Activated CD8-positive, alpha-beta memory T cell treated with anti-CD3 and anti-CD28 coated beads for 48 hours (primary cell): ENCODE measurements at regions not wholly inside any gene's neighbourhood (a gene's known extent, or its start where the extent isn't known, plus 50 kb on each side); places are given as distances from the start of the nearest gene placed in this dataset.

Experiments
- DNase-seq, 3 experiments: peaks; one replicate each; pipeline ENCODE4 v3.0.0-alpha.2; 2020; ENCODE audit warnings: low read depth in 2 of 3, low spot score in 2 of 3

GRCh38 chr16:52054326-52054725 lies 492.6 kb downstream of the TOX3 start:
- no peak for DNase-seq

- DNase-seq = no peak
These were observed 494.1 kb downstream of the TOX3 start for GRCh38 chr16:52052818-52053217.

- no peak for DNase-seq
These were observed 495.4 kb downstream of the TOX3 start for GRCh38 chr16:52051414-52052172.

GRCh38 chr16:52050418-52050817 lies 496.5 kb downstream of the TOX3 start:
- no peak for DNase-seq

- DNase-seq = no peak
These were observed 511.5 kb downstream of the TOX3 start for GRCh38 chr16:52035436-52035835.

GRCh38 chr16:52034830-52035229 lies 512.1 kb downstream of the TOX3 start:
- DNase-seq = no peak

GRCh38 chr16:52033992-52034391 lies 513.0 kb downstream of the TOX3 start:
- no peak for DNase-seq

GRCh38 chr16:52022980-52023379 lies 524.0 kb downstream of the TOX3 start:
- DNase-seq = no peak

- no peak for DNase-seq
These were observed 524.8 kb downstream of the TOX3 start for GRCh38 chr16:52022177-52022576.

- no peak for DNase-seq
These were observed 530.6 kb downstream of the TOX3 start for GRCh38 chr16:52016387-52016786.

GRCh38 chr16:52005551-52005950 lies 541.4 kb downstream of the TOX3 start:
- no peak for DNase-seq

GRCh38 chr16:52004343-52004742 lies 542.6 kb downstream of the TOX3 start:
- no peak for DNase-seq

GRCh38 chr16:52002026-52002425 lies 544.9 kb downstream of the TOX3 start:
- no peak for DNase-seq

GRCh38 chr16:51996516-51996915 lies 550.4 kb downstream of the TOX3 start:
- DNase-seq = no peak

- DNase-seq = no peak
These were observed 552.3 kb downstream of the TOX3 start for GRCh38 chr16:51994597-51994996.

GRCh38 chr16:51989637-51990230 lies 557.2 kb downstream of the TOX3 start:
- no peak for DNase-seq

GRCh38 chr16:51988977-51989376 lies 558.0 kb downstream of the TOX3 start:
- DNase-seq = no peak

- DNase-seq = no peak
These were observed 559.4 kb downstream of the TOX3 start for GRCh38 chr16:51987519-51987918.

GRCh38 chr16:51986717-51987116 lies 560.2 kb downstream of the TOX3 start:
- DNase-seq = no peak

- DNase-seq = no peak
These were observed 560.6 kb downstream of the TOX3 start for GRCh38 chr16:51986301-51986700.

- no peak for DNase-seq
These were observed 561.8 kb downstream of the TOX3 start for GRCh38 chr16:51985126-51985525.

GRCh38 chr16:51984395-51984794 lies 562.5 kb downstream of the TOX3 start:
- no peak for DNase-seq
